ENCODE measurements at regions not wholly inside any gene's neighbourhood (a gene's known extent, or its start where the extent isn't known, plus 50 kb on each side); places are given as distances from the start of the nearest gene placed in this dataset.

DNA sequence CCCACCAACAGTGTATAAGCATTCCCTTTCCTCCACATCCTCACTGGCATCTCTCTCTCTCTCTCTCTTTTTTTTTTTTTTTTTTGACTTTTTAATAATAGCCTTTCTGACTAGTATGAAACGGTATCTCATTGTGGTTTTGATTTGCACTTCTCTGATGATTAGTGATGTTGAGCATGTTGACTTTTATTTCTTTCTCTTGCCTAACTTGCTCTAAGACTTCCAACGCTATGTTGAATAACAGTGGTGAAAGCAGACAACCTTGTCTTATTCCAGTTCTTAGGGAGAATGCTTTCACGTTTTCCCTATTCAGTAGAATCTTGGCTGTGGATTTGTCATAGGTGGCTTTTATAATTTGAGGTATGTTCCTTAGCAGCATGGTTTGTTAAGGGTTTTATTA lies 249.4 kb upstream of the MDFIC2 start:
- Histone ChIP-seq H3K9me3 (no peaks in the 10 kb centered on the region), H3K36me3 (no peaks in the 10 kb centered on the region), H3K4me3 (no peak overlapping the region), H3K27ac (no peak overlapping the region), H3K27me3 (no peaks in the 10 kb centered on the region), H3K4me1 (no peaks in the 10 kb centered on the region)
- no peak for TF ChIP-seq CTCF (IDR thresholded peaks at IDR 0.05)
- intact Hi-C loops (cut with DNase I), result no loop called here
- DNase-seq (ENCODE audit: low spot score in 2 of 2), result no peak

DNA sequence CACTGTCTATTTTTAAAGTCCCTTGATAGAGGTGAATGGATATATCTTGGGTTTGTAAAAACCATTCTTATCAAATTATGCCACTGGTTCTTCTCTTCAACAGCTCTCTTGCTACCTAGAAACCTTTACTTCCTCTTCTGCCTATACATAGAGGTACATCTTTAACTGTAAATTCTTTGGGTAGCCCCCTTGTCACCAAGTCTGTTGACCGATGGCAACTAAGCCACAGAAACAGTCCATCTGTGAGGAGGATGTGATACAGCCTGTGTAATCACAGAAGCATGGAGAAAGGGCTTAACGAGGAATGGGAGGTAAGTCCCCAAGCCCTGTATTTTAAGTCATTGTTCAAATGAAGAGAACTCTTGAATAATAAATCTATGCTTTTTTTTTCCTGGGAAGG lies 246.5 kb upstream of the MDFIC2 start:
- Histone ChIP-seq H3K4me1 (no peaks in the 10 kb centered on the region), H3K9me3 (no peaks in the 10 kb centered on the region), H3K36me3 (no peaks in the 10 kb centered on the region), H3K27ac (no peak overlapping the region), H3K27me3 (no peaks in the 10 kb centered on the region), H3K4me3 (no peak overlapping the region)
- no peak for TF ChIP-seq CTCF (IDR thresholded peaks at IDR 0.05)
- intact Hi-C loops (cut with DNase I), result no loop called here
- DNase-seq (ENCODE audit: low spot score in 2 of 2), result no peak

- no peaks in the 10 kb centered on the region for H3K36me3 ChIP-seq
- H3K27me3 ChIP-seq, result no peaks in the 10 kb centered on the region
- no peaks in the 10 kb centered on the region for H3K4me1 ChIP-seq
- H3K4me3 ChIP-seq, result no peak overlapping the region
- no peaks in the 10 kb centered on the region for H3K9me3 ChIP-seq
- DNase-seq (ENCODE audit: low spot score in 2 of 2), result no peak
- intact Hi-C loops (cut with DNase I), result no loop called here
- H3K27ac ChIP-seq, result no peak overlapping the region
- TF ChIP-seq CTCF (IDR thresholded peaks at IDR 0.05), result no peak
Observed at GRCh38 chr3:70557976-70558375, 245.5 kb upstream of the MDFIC2 start.

DNA sequence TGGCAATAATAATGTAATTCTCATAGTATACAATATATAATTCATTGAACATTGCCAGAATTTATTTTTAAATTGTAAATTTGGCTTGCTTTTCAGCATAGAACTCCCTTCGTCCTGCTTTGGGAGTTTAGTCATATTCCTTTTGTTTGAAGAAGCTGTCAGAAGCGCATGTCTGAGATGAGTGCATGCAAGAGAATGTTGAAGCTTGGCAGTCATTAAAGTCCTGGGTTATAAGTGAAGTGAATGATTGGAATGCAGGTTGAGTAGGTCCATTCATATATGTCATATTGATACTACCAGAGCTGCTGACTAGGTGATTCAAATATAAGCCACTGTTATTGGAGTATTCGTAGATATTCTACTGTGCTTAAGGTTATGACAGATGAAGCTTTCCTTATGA lies 243.6 kb upstream of the MDFIC2 start:
- no peak for DNase-seq (ENCODE audit: low spot score in 2 of 2)
- H3K4me3 ChIP-seq, result no peak overlapping the region
- no peak for TF ChIP-seq CTCF (IDR thresholded peaks at IDR 0.05)
- H3K36me3 ChIP-seq, result no peaks in the 10 kb centered on the region
- no peaks in the 10 kb centered on the region for H3K4me1 ChIP-seq
- intact Hi-C loops (cut with DNase I), result no loop called here
- no peaks in the 10 kb centered on the region for H3K27me3 ChIP-seq
- no peak overlapping the region for H3K27ac ChIP-seq
- H3K9me3 ChIP-seq, result no peaks in the 10 kb centered on the region

GRCh38 chr3:70554170-70554569 lies 241.7 kb upstream of the MDFIC2 start:
- H3K4me1 ChIP-seq, result no peaks in the 10 kb centered on the region
- no peaks in the 10 kb centered on the region for H3K27me3 ChIP-seq
- DNase-seq (ENCODE audit: low spot score in 2 of 2), result no peak
- no peaks in the 10 kb centered on the region for H3K9me3 ChIP-seq
- no peaks in the 10 kb centered on the region for H3K36me3 ChIP-seq
- no peak overlapping the region for H3K4me3 ChIP-seq
- TF ChIP-seq CTCF (IDR thresholded peaks at IDR 0.05), result no peak
- intact Hi-C loops (cut with DNase I), result loop anchor here (5.0 kb wide), 1 partner anchor 1098 kb away; no protein-coding TSS in a partner anchor
- no peak overlapping the region for H3K27ac ChIP-seq

- Histone ChIP-seq H3K4me3 (no peak overlapping the region), H3K4me1 (no peaks in the 10 kb centered on the region), H3K27me3 (no peaks in the 10 kb centered on the region), H3K36me3 (no peaks in the 10 kb centered on the region), H3K27ac (no peak overlapping the region), H3K9me3 (no peaks in the 10 kb centered on the region)
- DNase-seq (ENCODE audit: low spot score in 2 of 2), result peak in 1 of 2 donors; percentile 73
- TF ChIP-seq CTCF (IDR thresholded peaks at IDR 0.05), result peak; percentile 59 to 77 (median 72)
- intact Hi-C loops (cut with DNase I), result loop anchor here (2.0 to 5.0 kb wide), 2 partner anchors 754 to 1101 kb away; no protein-coding TSS in a partner anchor
Observed at GRCh38 chr3:70550723-70551319, 238.4 kb upstream of the MDFIC2 start.

Measured in ascending aorta (tissue), 2 donors.